ENCODE measurements at regions not wholly inside any gene's neighbourhood (a gene's known extent, or its start where the extent isn't known, plus 50 kb on each side); places are given as distances from the start of the nearest gene placed in this dataset.

- intact Hi-C loops (cut with DNase I; ENCODE audit: low total_unique reads) (no loop called here), in situ Hi-C loops (cut with MboI; ENCODE audit: low pct_ligation_motif_present in 1 of 4, low pct_unique_long_range_greater_than_20kb in 1 of 4, low sequenced_read_pairs in 3 of 4) (no loop called here)
- Histone ChIP-seq H3K27me3 (no peaks in the 10 kb centered on the region), H3K4me3 (no peak overlapping the region), H3K36me3 (no peaks in the 10 kb centered on the region), H3K4me1 (no peaks in the 10 kb centered on the region), H3K9me3 (no peaks in the 10 kb centered on the region), H3K27ac (no peak overlapping the region)
- no peak for DNase-seq
- TF ChIP-seq, protein P1, sequence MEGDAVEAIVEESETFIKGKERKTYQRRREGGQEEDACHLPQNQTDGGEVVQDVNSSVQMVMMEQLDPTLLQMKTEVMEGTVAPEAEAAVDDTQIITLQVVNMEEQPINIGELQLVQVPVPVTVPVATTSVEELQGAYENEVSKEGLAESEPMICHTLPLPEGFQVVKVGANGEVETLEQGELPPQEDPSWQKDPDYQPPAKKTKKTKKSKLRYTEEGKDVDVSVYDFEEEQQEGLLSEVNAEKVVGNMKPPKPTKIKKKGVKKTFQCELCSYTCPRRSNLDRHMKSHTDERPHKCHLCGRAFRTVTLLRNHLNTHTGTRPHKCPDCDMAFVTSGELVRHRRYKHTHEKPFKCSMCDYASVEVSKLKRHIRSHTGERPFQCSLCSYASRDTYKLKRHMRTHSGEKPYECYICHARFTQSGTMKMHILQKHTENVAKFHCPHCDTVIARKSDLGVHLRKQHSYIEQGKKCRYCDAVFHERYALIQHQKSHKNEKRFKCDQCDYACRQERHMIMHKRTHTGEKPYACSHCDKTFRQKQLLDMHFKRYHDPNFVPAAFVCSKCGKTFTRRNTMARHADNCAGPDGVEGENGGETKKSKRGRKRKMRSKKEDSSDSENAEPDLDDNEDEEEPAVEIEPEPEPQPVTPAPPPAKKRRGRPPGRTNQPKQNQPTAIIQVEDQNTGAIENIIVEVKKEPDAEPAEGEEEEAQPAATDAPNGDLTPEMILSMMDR (IDR thresholded peaks at IDR 0.05): no peak
- TF ChIP-seq EP300 (IDR thresholded peaks at IDR 0.05; ENCODE audit: low read depth): no peak
- no peak for TF ChIP-seq POLR2A (IDR thresholded peaks at IDR 0.05)
- no peak for TF ChIP-seq POLR2AphosphoS5 (IDR thresholded peaks at IDR 0.05)
- 90 to 95% methylated on average over 4 to 6 of the region's 6 CpGs for WGBS, 2 donors (ENCODE audit: low coverage in 1 of 2)
Measured at GRCh38 chr9:81202292-81202691, 487.1 kb downstream of the TLE1 start.

- in situ Hi-C loops (cut with MboI; ENCODE audit: low pct_ligation_motif_present in 1 of 4, low pct_unique_long_range_greater_than_20kb in 1 of 4, low sequenced_read_pairs in 3 of 4): no loop called here
- no peaks in the 10 kb centered on the region for H3K9me3 ChIP-seq
- no peak overlapping the region for H3K27ac ChIP-seq
- H3K27me3 ChIP-seq: no peaks in the 10 kb centered on the region
- no peak for DNase-seq
- intact Hi-C loops (cut with DNase I; ENCODE audit: low total_unique reads): no loop called here
- 66 to 69% methylated on average over 4 of the region's 4 CpGs for WGBS, 2 donors (ENCODE audit: low coverage in 1 of 2)
- H3K36me3 ChIP-seq: no peaks in the 10 kb centered on the region
- TF ChIP-seq POLR2AphosphoS5 (IDR thresholded peaks at IDR 0.05) (no peak), EP300 (IDR thresholded peaks at IDR 0.05; ENCODE audit: low read depth) (no peak), POLR2A (IDR thresholded peaks at IDR 0.05) (no peak)
- TF ChIP-seq, protein P1 (IDR thresholded peaks at IDR 0.05): no peak
- no peak overlapping the region for H3K4me3 ChIP-seq
- H3K4me1 ChIP-seq: no peaks in the 10 kb centered on the region
Measured at GRCh38 chr9:81195206-81195605, 494.1 kb downstream of the TLE1 start.

DNA sequence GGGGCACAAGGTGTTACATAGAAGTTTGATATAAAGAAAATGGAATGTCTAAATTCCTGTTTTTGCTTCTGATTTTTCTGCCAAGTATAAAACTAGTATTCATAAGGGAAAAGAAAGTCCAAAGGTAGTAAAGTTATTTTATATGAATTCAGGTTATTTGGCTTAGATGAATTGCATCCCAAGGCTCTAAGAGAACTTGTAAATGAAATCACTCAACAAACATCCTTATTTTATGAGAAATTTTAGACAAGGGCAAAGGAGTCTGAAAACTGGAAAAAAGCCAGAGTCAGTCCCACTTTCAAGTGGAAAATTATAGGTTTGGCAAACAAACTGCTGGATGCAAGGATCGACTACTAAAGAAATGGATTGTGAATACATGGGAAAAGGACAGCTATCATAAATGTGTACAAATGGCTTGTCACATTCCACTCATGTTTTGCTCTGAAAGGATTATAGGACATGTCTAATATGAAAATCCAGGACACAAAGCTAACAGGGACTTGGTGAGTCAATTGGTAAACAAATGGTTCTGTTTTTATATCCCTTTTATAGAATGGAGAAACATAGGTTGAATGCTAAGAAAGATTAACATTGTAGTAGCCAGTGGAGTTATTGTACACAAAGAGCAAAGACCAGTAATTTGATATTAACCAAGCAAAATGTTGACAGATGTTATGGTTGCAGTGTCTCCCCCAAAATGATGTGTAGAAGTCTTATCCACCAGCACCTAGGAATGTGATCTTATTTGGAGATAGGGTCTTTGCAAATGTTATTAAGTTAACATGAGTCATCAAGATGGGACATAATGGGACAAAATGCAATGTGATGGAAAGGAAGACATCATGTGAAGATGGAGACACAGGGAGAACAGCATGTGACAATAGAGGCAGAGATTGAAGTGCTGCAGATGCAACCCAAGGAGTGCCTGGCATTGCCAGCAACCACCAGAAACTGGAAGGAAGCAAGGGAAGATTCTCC is 495.7 kb downstream of the TLE1 start:
- H3K36me3 ChIP-seq: no peaks in the 10 kb centered on the region
- no peak for TF ChIP-seq POLR2A (IDR thresholded peaks at IDR 0.05)
- no peak for TF ChIP-seq POLR2AphosphoS5 (IDR thresholded peaks at IDR 0.05)
- TF ChIP-seq EP300 (IDR thresholded peaks at IDR 0.05; ENCODE audit: low read depth): no peak
- TF ChIP-seq, protein P1 (IDR thresholded peaks at IDR 0.05): no peak
- no peaks in the 10 kb centered on the region for H3K27me3 ChIP-seq
- intact Hi-C loops (cut with DNase I; ENCODE audit: low total_unique reads): no loop called here
- 22 to 27% methylated on average over 1 of the region's 1 CpG for WGBS, 2 donors (ENCODE audit: low coverage in 1 of 2)
- no peak for DNase-seq
- in situ Hi-C loops (cut with MboI; ENCODE audit: low pct_ligation_motif_present in 1 of 4, low pct_unique_long_range_greater_than_20kb in 1 of 4, low sequenced_read_pairs in 3 of 4): no loop called here
- H3K4me1 ChIP-seq: no peaks in the 10 kb centered on the region
- no peak overlapping the region for H3K4me3 ChIP-seq
- no peak overlapping the region for H3K27ac ChIP-seq
- H3K9me3 ChIP-seq: no peaks in the 10 kb centered on the region

GRCh38 chr9:81191222-81191621 is 498.1 kb downstream of the TLE1 start:
- Histone ChIP-seq H3K4me3 (no peak overlapping the region), H3K9me3 (no peaks in the 10 kb centered on the region), H3K4me1 (no peaks in the 10 kb centered on the region), H3K27me3 (no peaks in the 10 kb centered on the region), H3K27ac (no peak overlapping the region), H3K36me3 (no peaks in the 10 kb centered on the region)
- DNase-seq: no peak
- in situ Hi-C loops (cut with MboI; ENCODE audit: low pct_ligation_motif_present in 1 of 4, low pct_unique_long_range_greater_than_20kb in 1 of 4, low sequenced_read_pairs in 3 of 4) (no loop called here), intact Hi-C loops (cut with DNase I; ENCODE audit: low total_unique reads) (no loop called here)
- 90 to 94% methylated on average over 2 of the region's 2 CpGs for WGBS, 2 donors (ENCODE audit: low coverage in 1 of 2)
- TF ChIP-seq, protein P1 (IDR thresholded peaks at IDR 0.05): no peak
- TF ChIP-seq EP300 (IDR thresholded peaks at IDR 0.05; ENCODE audit: low read depth) (no peak), POLR2AphosphoS5 (IDR thresholded peaks at IDR 0.05) (no peak), POLR2A (IDR thresholded peaks at IDR 0.05) (no peak)

Data from transverse colon (tissue), 4 donors.